Psoas muscle (tissue), 7 donors: ENCODE measurements at regions not wholly inside any gene's neighbourhood (a gene's known extent, or its start where the extent isn't known, plus 50 kb on each side); places are given as distances from the start of the nearest gene placed in this dataset.

Source experiments
- ATAC-seq, 4 donors: fragments of 200-7000 bp; cut with Tn5 transposase; one replicate each; pipeline ENCODE4 v1.9.1; 2020; ENCODE audit warnings: moderate library complexity in 3 of 4, mild to moderate bottlenecking in 2 of 4
- DNase-seq, 2 donors: peaks; one replicate each; pipeline ENCODE4 v3.0.0-alpha.2; 2020
- H3K27ac ChIP-seq: fragments of 200-600 bp; one replicate; pipeline ENCODE4 v1.8.0; 2022
- H3K27me3 ChIP-seq, 3 donors: fragments of 200-600 bp in 1 of 3; one replicate each; pipeline versions ENCODE4 v1.6.1 to v1.8.0; 2013 to 2022; ENCODE audit warnings: low read length in 2 of 3, mild to moderate bottlenecking in 2 of 3, moderate library complexity in 1 of 3; ENCODE audit not compliant: insufficient read depth in 3 of 3
- H3K36me3 ChIP-seq, 2 donors: fragments of 200-600 bp in 1 of 2; one replicate each; pipeline versions ENCODE4 v1.6.1 to v1.8.0; 2013 to 2022; ENCODE audit warnings: low read depth in 1 of 2, mild to moderate bottlenecking in 1 of 2, moderate library complexity in 1 of 2; ENCODE audit not compliant: insufficient read depth in 1 of 2
- H3K4me1 ChIP-seq: fragments of 200-600 bp; one replicate; pipeline ENCODE4 v1.8.0; 2022
- H3K4me3 ChIP-seq: fragments of 200-600 bp; one replicate; pipeline ENCODE4 v1.8.0; 2022; ENCODE audit warnings: mild to moderate bottlenecking
- H3K9me3 ChIP-seq: fragments of 200-600 bp; one replicate; pipeline ENCODE4 v1.8.0; 2022
- WGBS, 3 donors: extraction: QIAGEN DNeasy Blood & Tissue Kit; methylation state at CpG; one replicate each; pipeline versions ENCODE4 v1.1.6 to v1.1.7; 2013; 5-methylcytosine and 5-hydroxymethylcytosine counted together
- intact Hi-C, 2 donors: fragments of 100-400 bp; cut with DNase I; formaldehyde crosslinking; loops; one replicate each; pipeline versions ENCODE4 v1.11.0 to v1.14.2; 2022
- TF ChIP-seq, protein P1 (sequence below): fragments of 200-600 bp; IDR thresholded peaks from one replicate; pipeline ENCODE4 v1.8.0; 2022; ENCODE audit warnings: antibody characterized with exemption
- donor health status: healthy with polysubstance abuse.
- donor health status: DM: no; HTN: no; CAD: no; lungs with moderate emphysema.
- donor health status: Bipolar disorder and iron deficiency.
- donor health status: healthy.
- donor health status: DM: yes; HTN: yes; CAD: no.
- donor health status: DM: no; HTN: no; CAD: no.
- donor health status: DM: yes; HTN: yes; CAD: no.

GRCh38 chrX:69564665-69565064, 51.2 kb upstream of the EDA start:
- Histone ChIP-seq H3K27ac (no peak overlapping the region), H3K9me3 (no peaks in the 10 kb centered on the region), H3K4me3 (no peak overlapping the region), H3K27me3 (peaks cover 0 to 15% (median 0%) of the 10 kb centered on the region in 3 donors), H3K4me1 (no peaks in the 10 kb centered on the region), H3K36me3 (no peaks in the 10 kb centered on the region)
- DNase-seq (no peak), ATAC-seq (no peak)
- WGBS, 3 donors, result 63 to 72% (median 69%) methylated on average over 2 of the region's 2 CpGs
- TF ChIP-seq, protein P1, sequence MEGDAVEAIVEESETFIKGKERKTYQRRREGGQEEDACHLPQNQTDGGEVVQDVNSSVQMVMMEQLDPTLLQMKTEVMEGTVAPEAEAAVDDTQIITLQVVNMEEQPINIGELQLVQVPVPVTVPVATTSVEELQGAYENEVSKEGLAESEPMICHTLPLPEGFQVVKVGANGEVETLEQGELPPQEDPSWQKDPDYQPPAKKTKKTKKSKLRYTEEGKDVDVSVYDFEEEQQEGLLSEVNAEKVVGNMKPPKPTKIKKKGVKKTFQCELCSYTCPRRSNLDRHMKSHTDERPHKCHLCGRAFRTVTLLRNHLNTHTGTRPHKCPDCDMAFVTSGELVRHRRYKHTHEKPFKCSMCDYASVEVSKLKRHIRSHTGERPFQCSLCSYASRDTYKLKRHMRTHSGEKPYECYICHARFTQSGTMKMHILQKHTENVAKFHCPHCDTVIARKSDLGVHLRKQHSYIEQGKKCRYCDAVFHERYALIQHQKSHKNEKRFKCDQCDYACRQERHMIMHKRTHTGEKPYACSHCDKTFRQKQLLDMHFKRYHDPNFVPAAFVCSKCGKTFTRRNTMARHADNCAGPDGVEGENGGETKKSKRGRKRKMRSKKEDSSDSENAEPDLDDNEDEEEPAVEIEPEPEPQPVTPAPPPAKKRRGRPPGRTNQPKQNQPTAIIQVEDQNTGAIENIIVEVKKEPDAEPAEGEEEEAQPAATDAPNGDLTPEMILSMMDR, result no peak
- intact Hi-C loops, result no loop called here

DNA sequence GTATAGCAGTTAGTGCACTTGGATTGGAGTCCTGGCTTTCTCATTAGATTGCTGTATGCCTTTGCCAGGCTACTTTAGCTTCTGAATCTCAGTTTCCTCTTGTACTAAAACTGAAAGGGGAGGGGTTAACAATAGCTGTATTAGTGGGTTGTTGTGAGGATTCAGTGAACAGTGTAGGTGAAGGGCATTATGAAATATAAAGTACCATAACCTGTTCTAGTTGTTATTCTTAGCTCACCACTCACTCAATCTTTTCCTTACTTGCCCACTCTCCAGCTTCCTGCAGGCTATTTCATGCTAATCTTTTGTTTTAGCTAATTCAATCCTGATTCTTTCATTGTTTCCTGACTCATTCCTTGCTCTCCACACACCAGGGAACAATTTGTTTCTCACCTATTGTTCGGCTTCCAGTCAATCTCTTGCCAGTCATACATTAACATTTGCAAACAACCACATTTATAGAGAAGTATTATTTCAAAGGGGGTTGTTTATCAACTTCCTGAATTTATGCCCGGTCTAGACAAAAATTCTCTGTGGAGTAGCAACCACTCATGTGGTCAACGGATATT, 50.6 kb upstream of the EDA start:
- intact Hi-C loops, result no loop called here
- WGBS, 3 donors, result 75 to 85% (median 78%) methylated on average over 3 of the region's 3 CpGs
- ATAC-seq, result no peak
- Histone ChIP-seq H3K4me1 (no peaks in the 10 kb centered on the region), H3K36me3 (no peaks in the 10 kb centered on the region), H3K4me3 (no peak overlapping the region), H3K27me3 (peaks cover 0 to 15% (median 0%) of the 10 kb centered on the region in 3 donors), H3K9me3 (no peaks in the 10 kb centered on the region), H3K27ac (no peak overlapping the region)
- TF ChIP-seq, protein P1, result no peak
- no peak for DNase-seq
